Transverse colon (tissue), 4 donors: ENCODE measurements at regions not wholly inside any gene's neighbourhood (a gene's known extent, or its start where the extent isn't known, plus 50 kb on each side); places are given as distances from the start of the nearest gene placed in this dataset.

ENCODE experiments used
- EP300 ChIP-seq: sonication (generic); formaldehyde crosslinking; IDR thresholded peaks from one replicate; pipeline ENCODE4 v1.6.1; 2017; ENCODE audit warnings: antibody characterized with exemption, low read depth
- POLR2A ChIP-seq: fragments of 450-650 bp; IDR thresholded peaks from one replicate; pipeline ENCODE4 v1.6.1; 2016; ENCODE audit warnings: antibody characterized with exemption, mild to moderate bottlenecking, moderate library complexity
- POLR2AphosphoS5 ChIP-seq, 3 donors: sonication (generic); formaldehyde crosslinking; IDR thresholded peaks; one replicate each; pipeline ENCODE4 v1.6.1; 2016; ENCODE audit warnings: antibody characterized with exemption in 3 of 3
- TF ChIP-seq, protein P1 (sequence below), 5 experiments: fragments of 200-600 bp in 3 of 5; fragments of 450-650 bp in 2 of 5; sonication (generic) in 3 of 5; IDR thresholded peaks; 1 replicate in 2 of 5; 2 replicates in 3 of 5; pipeline ENCODE4 v1.5.1; 2016 to 2017; ENCODE audit warnings: antibody characterized with exemption in 5 of 5, inconsistent platforms in 3 of 5, mild to moderate bottlenecking in 2 of 5, moderate library complexity in 1 of 5

DNA sequence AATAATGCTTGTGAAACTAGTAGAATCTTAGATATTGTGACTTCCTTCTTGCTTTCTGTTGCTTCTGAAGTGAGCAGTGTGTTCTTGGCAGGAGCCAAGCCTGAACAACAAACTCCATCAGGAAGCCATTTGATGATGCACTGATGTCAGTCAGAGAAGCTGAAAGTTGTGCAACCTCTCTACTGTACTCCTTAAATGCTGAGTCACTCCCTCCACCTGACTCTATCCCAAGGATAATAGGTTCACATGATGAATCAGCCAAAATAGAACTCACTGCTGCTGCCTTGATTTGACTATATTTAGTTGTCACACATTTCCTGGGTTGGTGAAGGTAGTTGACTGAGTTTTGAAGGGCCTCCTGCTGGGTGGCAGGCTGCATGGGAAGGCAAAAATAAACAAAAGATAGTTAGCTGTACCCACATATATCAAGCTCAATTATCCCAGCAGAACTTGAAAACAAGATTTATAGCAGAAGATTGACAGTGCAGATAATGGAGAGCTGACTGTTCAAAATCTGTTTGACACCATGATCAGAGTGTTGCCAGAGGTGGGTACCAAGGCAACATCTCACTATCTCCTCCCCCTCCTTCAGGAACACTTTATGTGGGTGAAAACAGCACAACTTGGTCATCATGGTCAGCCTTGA, 328.4 kb upstream of the DPH6 start:
- TF ChIP-seq, protein P1, sequence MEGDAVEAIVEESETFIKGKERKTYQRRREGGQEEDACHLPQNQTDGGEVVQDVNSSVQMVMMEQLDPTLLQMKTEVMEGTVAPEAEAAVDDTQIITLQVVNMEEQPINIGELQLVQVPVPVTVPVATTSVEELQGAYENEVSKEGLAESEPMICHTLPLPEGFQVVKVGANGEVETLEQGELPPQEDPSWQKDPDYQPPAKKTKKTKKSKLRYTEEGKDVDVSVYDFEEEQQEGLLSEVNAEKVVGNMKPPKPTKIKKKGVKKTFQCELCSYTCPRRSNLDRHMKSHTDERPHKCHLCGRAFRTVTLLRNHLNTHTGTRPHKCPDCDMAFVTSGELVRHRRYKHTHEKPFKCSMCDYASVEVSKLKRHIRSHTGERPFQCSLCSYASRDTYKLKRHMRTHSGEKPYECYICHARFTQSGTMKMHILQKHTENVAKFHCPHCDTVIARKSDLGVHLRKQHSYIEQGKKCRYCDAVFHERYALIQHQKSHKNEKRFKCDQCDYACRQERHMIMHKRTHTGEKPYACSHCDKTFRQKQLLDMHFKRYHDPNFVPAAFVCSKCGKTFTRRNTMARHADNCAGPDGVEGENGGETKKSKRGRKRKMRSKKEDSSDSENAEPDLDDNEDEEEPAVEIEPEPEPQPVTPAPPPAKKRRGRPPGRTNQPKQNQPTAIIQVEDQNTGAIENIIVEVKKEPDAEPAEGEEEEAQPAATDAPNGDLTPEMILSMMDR (IDR thresholded peaks at IDR 0.05) = no peak
- TF ChIP-seq POLR2A (no peak), EP300 (no peak), POLR2AphosphoS5 (IDR thresholded peaks at IDR 0.05) (no peak)
